MCF 10A (cell line): ENCODE measurements at regions not wholly inside any gene's neighbourhood (a gene's known extent, or its start where the extent isn't known, plus 50 kb on each side); places are given as distances from the start of the nearest gene placed in this dataset.
"Not testable (repeated sequence)": the region's sequence is repeated elsewhere in the genome, so short reads cannot be mapped to it uniquely, and the experiment has no call there.

ENCODE experiments used
- BruUV-seq: library from RNA; stranded (reverse); fragments of 400-500 nt; replicated peaks from 2 replicates; lab custom pipeline; 2021; lab: Mats Ljungman, UMichigan
- CTCF ChIA-PET: fragments of 300-600 bp; sonication (Branson Sonifier 250); formaldehyde crosslinking; extraction: SDS; loops from one replicate; lab custom pipeline; 2021; ENCODE audit warnings: antibody characterized with exemption, inconsistent platforms; lab: Yijun Ruan, JAX
- POLR2A ChIA-PET: fragments of 300-600, 350-650 bp; sonication (Branson Sonifier 250); formaldehyde crosslinking; extraction: SDS; loops from one replicate; lab custom pipeline; 2020; ENCODE audit warnings: antibody characterized with exemption, inconsistent platforms; lab: Yijun Ruan, JAX
- DNase-seq: peaks from one replicate; pipeline ENCODE4 v3.0.0-alpha.2; 2018; ENCODE audit not compliant: unreplicated experiment
- H3K27ac Mint-ChIP-seq: one replicate; pipeline ENCODE4 v1.8.0; 2022; ENCODE audit warnings: mild to moderate bottlenecking, low read depth, mixed read lengths; ENCODE audit not compliant: unreplicated experiment
- H3K27me3 Mint-ChIP-seq: one replicate; pipeline ENCODE4 v1.8.0; 2022; ENCODE audit warnings: mixed read lengths; ENCODE audit not compliant: insufficient read depth, unreplicated experiment
- H3K36me3 Mint-ChIP-seq: one replicate; pipeline ENCODE4 v1.8.0; 2022; ENCODE audit warnings: mild to moderate bottlenecking, moderate library complexity, mixed read lengths; ENCODE audit not compliant: insufficient read depth, unreplicated experiment
- H3K4me1 Mint-ChIP-seq: one replicate; pipeline ENCODE4 v1.8.0; 2022; ENCODE audit warnings: mixed read lengths; ENCODE audit not compliant: insufficient read depth, unreplicated experiment
- H3K4me3 Mint-ChIP-seq: one replicate; pipeline ENCODE4 v1.8.0; 2022; ENCODE audit warnings: mild to moderate bottlenecking, moderate library complexity, mixed read lengths; ENCODE audit not compliant: unreplicated experiment
- H3K9me3 Mint-ChIP-seq: one replicate; pipeline ENCODE4 v1.8.0; 2022; ENCODE audit warnings: mixed read lengths; ENCODE audit not compliant: unreplicated experiment
- intact Hi-C: fragments of 100-400 bp; cut with micrococcal nuclease; formaldehyde crosslinking; loops from 2 replicates; pipeline ENCODE4 v1.14.1; 2022
- TF ChIP-seq, protein P1 (sequence below): fragments of 200-600 bp; IDR thresholded peaks from one replicate; pipeline ENCODE4 v1.8.0; 2022; ENCODE audit warnings: antibody characterized with exemption, mild to moderate bottlenecking; ENCODE audit not compliant: unreplicated experiment

GRCh38 chr10:35870665-35871310 lies 228.7 kb upstream of the FZD8 start:
- H3K36me3 Mint-ChIP-seq: peaks cover 11% of the 10 kb centered on the region
- intact Hi-C loops: no loop called here
- ChIA-PET CTCF (no interaction called here), POLR2A (interaction anchor here (1.0 kb wide), 1 partner anchor 17 kb away, joined by 3 read pairs; no protein-coding TSS in a partner anchor)
- peak overlapping the region; percentile 80 for H3K27ac Mint-ChIP-seq
- no peaks in the 10 kb centered on the region for H3K27me3 Mint-ChIP-seq
- no peak for DNase-seq
- TF ChIP-seq, protein P1, sequence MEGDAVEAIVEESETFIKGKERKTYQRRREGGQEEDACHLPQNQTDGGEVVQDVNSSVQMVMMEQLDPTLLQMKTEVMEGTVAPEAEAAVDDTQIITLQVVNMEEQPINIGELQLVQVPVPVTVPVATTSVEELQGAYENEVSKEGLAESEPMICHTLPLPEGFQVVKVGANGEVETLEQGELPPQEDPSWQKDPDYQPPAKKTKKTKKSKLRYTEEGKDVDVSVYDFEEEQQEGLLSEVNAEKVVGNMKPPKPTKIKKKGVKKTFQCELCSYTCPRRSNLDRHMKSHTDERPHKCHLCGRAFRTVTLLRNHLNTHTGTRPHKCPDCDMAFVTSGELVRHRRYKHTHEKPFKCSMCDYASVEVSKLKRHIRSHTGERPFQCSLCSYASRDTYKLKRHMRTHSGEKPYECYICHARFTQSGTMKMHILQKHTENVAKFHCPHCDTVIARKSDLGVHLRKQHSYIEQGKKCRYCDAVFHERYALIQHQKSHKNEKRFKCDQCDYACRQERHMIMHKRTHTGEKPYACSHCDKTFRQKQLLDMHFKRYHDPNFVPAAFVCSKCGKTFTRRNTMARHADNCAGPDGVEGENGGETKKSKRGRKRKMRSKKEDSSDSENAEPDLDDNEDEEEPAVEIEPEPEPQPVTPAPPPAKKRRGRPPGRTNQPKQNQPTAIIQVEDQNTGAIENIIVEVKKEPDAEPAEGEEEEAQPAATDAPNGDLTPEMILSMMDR: no peak
- no peaks in the 10 kb centered on the region for H3K9me3 Mint-ChIP-seq
- H3K4me3 Mint-ChIP-seq: no peak overlapping the region
- no TSS peak for BruUV-seq
- peaks cover 12% of the 10 kb centered on the region for H3K4me1 Mint-ChIP-seq

- H3K27ac Mint-ChIP-seq, H3K4me1 Mint-ChIP-seq: not testable (repeated sequence)
Measured at GRCh38 chr10:35858676-35859283, 216.7 kb upstream of the FZD8 start.

GRCh38 chr10:35857860-35858259 lies 215.8 kb upstream of the FZD8 start:
- no peaks in the 10 kb centered on the region for H3K9me3 Mint-ChIP-seq
- intact Hi-C loops: no loop called here
- H3K4me3 Mint-ChIP-seq: no peak overlapping the region
- DNase-seq: no peak
- ChIA-PET POLR2A (interaction anchor here (1.5 kb wide), 1 partner anchor 13 kb away, joined by 3 read pairs; no protein-coding TSS in a partner anchor), CTCF (no interaction called here)
- H3K36me3 Mint-ChIP-seq: no peaks in the 10 kb centered on the region
- TF ChIP-seq, protein P1: no peak
- no peaks in the 10 kb centered on the region for H3K27me3 Mint-ChIP-seq
- BruUV-seq: no TSS peak
- H3K27ac Mint-ChIP-seq: no peak overlapping the region
- no peaks in the 10 kb centered on the region for H3K4me1 Mint-ChIP-seq

More at GRCh38 chr10:35858676-35859283, 216.7 kb upstream of the FZD8 start:
- BruUV-seq, CTCF ChIA-PET, H3K4me3 Mint-ChIP-seq, DNase-seq, H3K27me3 Mint-ChIP-seq, intact Hi-C loops, H3K9me3 Mint-ChIP-seq, H3K36me3 Mint-ChIP-seq: not testable (repeated sequence)
- POLR2A ChIA-PET: interaction anchor here (1.5 kb wide), 1 partner anchor 14 kb away, joined by 3 read pairs; no protein-coding TSS in a partner anchor

DNA sequence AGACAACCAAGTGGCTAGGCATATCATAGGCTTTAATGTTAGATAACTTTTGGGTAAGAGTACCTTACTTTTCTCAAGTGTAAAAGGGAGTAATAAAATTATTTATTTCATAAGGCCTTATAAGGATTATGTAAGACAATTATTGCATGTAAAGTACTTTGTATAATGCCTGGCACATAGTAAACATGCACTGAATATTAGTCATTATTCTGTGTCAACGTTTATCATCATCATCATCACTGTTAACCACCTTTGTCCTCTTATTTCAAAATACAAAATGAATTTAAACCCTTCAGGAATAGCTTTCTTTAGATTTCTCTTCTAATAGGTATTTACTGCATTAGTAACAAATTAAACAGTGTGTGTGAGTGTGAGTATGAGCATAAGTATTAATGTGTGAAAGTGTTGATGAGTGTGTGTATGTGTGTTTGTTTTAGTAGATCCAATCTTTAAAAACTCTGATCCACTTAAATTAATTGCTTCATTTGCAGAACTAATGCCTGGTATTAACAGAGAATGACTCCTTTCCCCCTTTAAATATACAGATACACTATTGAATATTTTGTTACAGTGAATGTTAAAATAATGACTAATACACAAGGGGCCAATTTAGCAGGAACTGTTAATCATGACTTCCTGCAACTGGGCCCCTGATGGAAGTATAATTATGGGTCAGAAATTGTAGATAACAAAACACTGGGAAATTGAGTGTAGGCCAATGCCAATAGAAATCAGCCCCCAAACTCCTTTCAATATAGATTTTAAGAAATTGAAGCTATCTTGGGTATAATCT lies 213.3 kb upstream of the FZD8 start:
- intact Hi-C loops: no loop called here
- no peak overlapping the region for H3K27ac Mint-ChIP-seq
- no peaks in the 10 kb centered on the region for H3K4me1 Mint-ChIP-seq
- TF ChIP-seq, protein P1: no peak
- BruUV-seq: no TSS peak
- H3K36me3 Mint-ChIP-seq: no peaks in the 10 kb centered on the region
- ChIA-PET CTCF (no interaction called here), POLR2A (no interaction called here)
- H3K4me3 Mint-ChIP-seq: no peak overlapping the region
- DNase-seq: no peak
- no peaks in the 10 kb centered on the region for H3K27me3 Mint-ChIP-seq
- no peaks in the 10 kb centered on the region for H3K9me3 Mint-ChIP-seq
